K562 (cell line): ENCODE measurements at regions not wholly inside any gene's neighbourhood (a gene's known extent, or its start where the extent isn't known, plus 50 kb on each side); places are given as distances from the start of the nearest gene placed in this dataset.

Experiments
- ATAC-seq: fragments of 200-7000 bp; cut with Tn5 transposase; 3 replicates; pipeline ENCODE4 v1.9.1; 2020; ENCODE audit warnings: moderate library complexity
- BruUV-seq: library from RNA; stranded (reverse); fragments of 400-500 nt; replicated peaks from 2 replicates; lab custom pipeline; 2021; lab: Mats Ljungman, UMichigan
- CTCF ChIA-PET: fragments of 300-600 bp; formaldehyde crosslinking; extraction: SDS; loops from one replicate; lab custom pipeline; 2021; ENCODE audit warnings: low intra/inter-chr PET ratio; lab: Yijun Ruan, JAX
- POLR2A ChIA-PET: fragments of 300-600, 350-650 bp; sonication (Branson Sonifier 250); formaldehyde crosslinking; extraction: SDS; loops from one replicate; lab custom pipeline; 2021; ENCODE audit warnings: antibody characterized with exemption, inconsistent platforms; lab: Yijun Ruan, JAX
- DNase-seq, 4 experiments: peaks; one replicate each; pipeline versions ENCODE4 v3.0.0 to v3.0.0-alpha.2; 2011 to 2018; ENCODE audit warnings: low spot score in 3 of 4, mixed read lengths in 3 of 4; ENCODE audit errors: extremely low read depth in 1 of 4
- FAIRE-seq: peaks from 2 replicates; lab custom pipeline; 2011; peaks lifted over from hg19 to GRCh38; lab: Jason Lieb, UNC
- H2AFZ ChIP-seq: 2 replicates; pipeline ENCODE4 v1.6.0; 2011; ENCODE audit warnings: low read depth, low read length, control low read depth, inconsistent platforms
- H3K27ac ChIP-seq: fragments of 200-600 bp; 3 replicates; pipeline ENCODE4 v1.8.0; 2011; ENCODE audit warnings: low read depth, mild to moderate bottlenecking, control low read depth, inconsistent platforms, low read length, moderate library complexity, mixed read lengths; ENCODE audit errors: extremely low read depth
- H3K27me3 ChIP-seq, 2 experiments: fragments of 300-600 bp in 1 of 2; 2 replicates in 1 of 2; 3 replicates in 1 of 2; pipeline versions ENCODE4 v1.6.0 to v1.8.0; 2011; ENCODE audit warnings: inconsistent platforms in 2 of 2, low read length in 2 of 2, mild to moderate bottlenecking in 1 of 2, mixed read lengths in 1 of 2, moderate library complexity in 1 of 2; ENCODE audit not compliant: control insufficient read depth in 2 of 2, insufficient read depth in 2 of 2
- H3K36me3 ChIP-seq: fragments of 300-600 bp; 3 replicates; pipeline ENCODE4 v1.8.0; 2011; ENCODE audit warnings: mild to moderate bottlenecking, low read length, inconsistent platforms; ENCODE audit not compliant: control insufficient read depth, insufficient read depth
- H3K4me1 ChIP-seq, 2 experiments: fragments of 200-600 bp in 1 of 2; replicated peaks in 1 of 2; 2 replicates in 1 of 2; 3 replicates in 1 of 2; pipeline versions ENCODE4 v1.5.1 to v1.8.0; 2011; ENCODE audit warnings: inconsistent platforms in 2 of 2, low read length in 2 of 2, mild to moderate bottlenecking in 1 of 2, mixed read lengths in 1 of 2, moderate library complexity in 1 of 2; ENCODE audit not compliant: control insufficient read depth in 2 of 2, insufficient read depth in 2 of 2
- H3K4me2 ChIP-seq: 2 replicates; pipeline ENCODE4 v1.6.1; 2011; ENCODE audit warnings: low read length, control low read depth, inconsistent platforms, mixed read lengths; ENCODE audit not compliant: insufficient read depth
- H3K4me3 ChIP-seq: fragments of 200-600 bp; sonication (generic), shearing (Covaris generic); 2 replicates; pipeline ENCODE4 v1.5.1; 2016; ENCODE audit warnings: control low read depth, inconsistent platforms
- H3K79me2 ChIP-seq: fragments of 200-600 bp; 3 replicates; pipeline ENCODE4 v1.8.0; 2011; ENCODE audit warnings: low read length, inconsistent platforms; ENCODE audit not compliant: control insufficient read depth, insufficient read depth
- H3K9ac ChIP-seq, 2 experiments: 2 replicates each; pipeline versions ENCODE4 v1.6.0 to v1.6.1; 2011; ENCODE audit warnings: low read depth in 2 of 2, low read length in 2 of 2, control low read depth in 1 of 2, inconsistent platforms in 1 of 2, mild to moderate bottlenecking in 1 of 2, mixed read lengths in 1 of 2; ENCODE audit not compliant: insufficient read depth in 1 of 2
- H3K9me1 ChIP-seq: one replicate; pipeline ENCODE4 v1.6.0; 2011; ENCODE audit warnings: inconsistent platforms, mild to moderate bottlenecking, low read length, moderate library complexity; ENCODE audit not compliant: control insufficient read depth, insufficient read depth
- H3K9me3 ChIP-seq: replicated peaks from 2 replicates; pipeline ENCODE4 v1.5.1; 2011; ENCODE audit warnings: low read depth, low read length, inconsistent platforms; ENCODE audit not compliant: control insufficient read depth, insufficient read depth
- H4K20me1 ChIP-seq: replicated peaks from 2 replicates; pipeline ENCODE4 v1.6.1; 2011; ENCODE audit warnings: low read length, inconsistent platforms, mixed read lengths; ENCODE audit not compliant: control insufficient read depth, insufficient read depth
- CBX2 ChIP-seq: fragments of 200-600 bp; sonication (generic); IDR thresholded peaks from one replicate; pipeline ENCODE4 v1.6.1; 2012; ENCODE audit warnings: mild to moderate bottlenecking, low read length, inconsistent platforms; ENCODE audit not compliant: insufficient read depth, poor library complexity, severe bottlenecking
- CREBBP ChIP-seq: IDR thresholded peaks from one replicate; pipeline ENCODE4 v1.6.1; 2012; ENCODE audit warnings: low read depth, mild to moderate bottlenecking, control low read depth, inconsistent platforms, low read length
- E4F1 ChIP-seq: fragments of 250-450 bp; sonication (Bioruptor Pico); IDR thresholded peaks from 2 replicates; pipeline ENCODE4 v1.5.0; 2021; ENCODE audit warnings: mild to moderate bottlenecking, borderline replicate concordance
- ELK1 ChIP-seq: sonication (generic); formaldehyde crosslinking; IDR thresholded peaks from 2 replicates; pipeline ENCODE4 v1.8.1; 2022; ENCODE audit warnings: missing genetic modification reagents
- KDM4B ChIP-seq, 2 experiments: fragments of 450-650 bp in 1 of 2; sonication (generic) in 1 of 2; IDR thresholded peaks; 2 replicates each; pipeline ENCODE4 v1.6.1; 2016 to 2017; ENCODE audit warnings: borderline replicate concordance in 2 of 2, antibody characterized with exemption in 1 of 2, low read depth in 1 of 2, mild to moderate bottlenecking in 1 of 2
- MTF1 ChIP-seq: fragments of 250-450 bp; sonication (Bioruptor Pico); IDR thresholded peaks from 2 replicates; pipeline ENCODE4 v1.9.0; 2021; ENCODE audit warnings: moderate library complexity, mild to moderate bottlenecking, inconsistent platforms, borderline replicate concordance
- SRSF3 ChIP-seq: fragments of 200-400 bp; formaldehyde crosslinking; IDR thresholded peaks from 2 replicates; pipeline ENCODE4 v1.6.1; 2016; ENCODE audit warnings: mild to moderate bottlenecking, low read length, moderate library complexity; ENCODE audit not compliant: insufficient read depth
- STAT5B ChIP-seq: fragments of 250-450 bp; sonication (Bioruptor Pico); IDR thresholded peaks from 2 replicates; pipeline ENCODE4 v1.8.0; 2021; ENCODE audit warnings: mild to moderate bottlenecking, inconsistent platforms
- ZNF134 ChIP-seq: fragments of 250-450 bp; sonication (Bioruptor Pico); conservative IDR thresholded peaks from 2 replicates; pipeline ENCODE4 v1.4.0; 2020
- ZSCAN29 ChIP-seq: fragments of 450-650 bp; IDR thresholded peaks from 2 replicates; pipeline ENCODE4 v1.6.1; 2017
- WGBS: fragments of 100-300 bp; shearing (Covaris generic); methylation state at CpG from one replicate; pipeline ENCODE4 v1.1.6; 2016; ENCODE audit warnings: low coverage, mixed read lengths; ENCODE audit not compliant: insufficient coverage; ENCODE audit errors: missing lambda C conversion rate; 5-methylcytosine and 5-hydroxymethylcytosine counted together
- in situ Hi-C: fragments of 300-500 bp; cut with MboI; formaldehyde crosslinking; loops from 4 replicates; pipeline ENCODE4 v1.15.0; 2018; ENCODE audit warnings: inconsistent platforms, mixed read lengths
- intact Hi-C: fragments of 100-400 bp; cut with micrococcal nuclease; formaldehyde crosslinking; loops from 2 replicates; pipeline ENCODE4 v1.14.2; 2022
- TF ChIP-seq, protein P1 (sequence below): fragments of 450-650 bp; IDR thresholded peaks from 2 replicates; pipeline ENCODE4 v1.6.1; 2014; ENCODE audit warnings: low read depth, mild to moderate bottlenecking, moderate library complexity, borderline replicate concordance

GRCh38 chr6:1035401-1035800 lies 276.5 kb upstream of the FOXQ1 start:
- Histone ChIP-seq H3K4me2 (no peak overlapping the region), H3K4me1 (no peaks in the 10 kb centered on the region), H3K9me3 (no peaks in the 10 kb centered on the region), H3K27ac (no peak overlapping the region), H3K4me3 (no peak overlapping the region), H3K9ac (no peak overlapping the region), H2AFZ (no peak overlapping the region), H3K79me2 (no peaks in the 10 kb centered on the region), H3K36me3 (no peaks in the 10 kb centered on the region), H3K9me1 (no peaks in the 10 kb centered on the region), H3K27me3 (peaks cover 14 to 28% of the 10 kb centered on the region in 2 experiments; a peak in 3 of 5 replicates), H4K20me1 (no peaks in the 10 kb centered on the region)
- CTCF ChIA-PET: no interaction called here
- ATAC-seq (no peak), DNase-seq (no peak), FAIRE-seq (no peak)
- in situ Hi-C loops: no loop called here
- POLR2A ChIA-PET: no interaction called here
- no TSS peak for BruUV-seq
- intact Hi-C loops: no loop called here
- TF ChIP-seq CREBBP: no peak
- TF ChIP-seq MTF1 (CRISPR knock-in tag): no peak
- no peak for TF ChIP-seq ZSCAN29
- TF ChIP-seq, protein P1, sequence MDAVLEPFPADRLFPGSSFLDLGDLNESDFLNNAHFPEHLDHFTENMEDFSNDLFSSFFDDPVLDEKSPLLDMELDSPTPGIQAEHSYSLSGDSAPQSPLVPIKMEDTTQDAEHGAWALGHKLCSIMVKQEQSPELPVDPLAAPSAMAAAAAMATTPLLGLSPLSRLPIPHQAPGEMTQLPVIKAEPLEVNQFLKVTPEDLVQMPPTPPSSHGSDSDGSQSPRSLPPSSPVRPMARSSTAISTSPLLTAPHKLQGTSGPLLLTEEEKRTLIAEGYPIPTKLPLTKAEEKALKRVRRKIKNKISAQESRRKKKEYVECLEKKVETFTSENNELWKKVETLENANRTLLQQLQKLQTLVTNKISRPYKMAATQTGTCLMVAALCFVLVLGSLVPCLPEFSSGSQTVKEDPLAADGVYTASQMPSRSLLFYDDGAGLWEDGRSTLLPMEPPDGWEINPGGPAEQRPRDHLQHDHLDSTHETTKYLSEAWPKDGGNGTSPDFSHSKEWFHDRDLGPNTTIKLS: no peak
- no peak for TF ChIP-seq SRSF3
- no peak for TF ChIP-seq ZNF134 (CRISPR knock-in tag)
- TF ChIP-seq E4F1 (CRISPR knock-in tag): no peak
- no peak for TF ChIP-seq STAT5B (CRISPR knock-in tag)
- TF ChIP-seq CBX2: no peak
- TF ChIP-seq KDM4B (IDR thresholded peaks at IDR 0.05; ENCODE audit: borderline replicate concordance in 2 of 2, low read depth in 1 of 2): no peak
- no peak for TF ChIP-seq ELK1 (CRISPR knock-in tag)
- WGBS: under 1% methylated on average over 9 of the region's 11 CpGs
